GM21367 (cell line): ENCODE measurements at regions not wholly inside any gene's neighbourhood (a gene's known extent, or its start where the extent isn't known, plus 50 kb on each side); places are given as distances from the start of the nearest gene placed in this dataset.
"Not testable (repeated sequence)": the region's sequence is repeated elsewhere in the genome, so short reads cannot be mapped to it uniquely, and the experiment has no call there.

Experiments
- ATAC-seq: cut with Tn5 transposase; IDR thresholded peaks from one replicate; pipeline ENCODE4 v1.9.1; 2021; ENCODE audit not compliant: unreplicated experiment

GRCh38 chr10:45180946-45181875, 134.2 kb downstream of the OR13A1 start:
- no peak for ATAC-seq

DNA sequence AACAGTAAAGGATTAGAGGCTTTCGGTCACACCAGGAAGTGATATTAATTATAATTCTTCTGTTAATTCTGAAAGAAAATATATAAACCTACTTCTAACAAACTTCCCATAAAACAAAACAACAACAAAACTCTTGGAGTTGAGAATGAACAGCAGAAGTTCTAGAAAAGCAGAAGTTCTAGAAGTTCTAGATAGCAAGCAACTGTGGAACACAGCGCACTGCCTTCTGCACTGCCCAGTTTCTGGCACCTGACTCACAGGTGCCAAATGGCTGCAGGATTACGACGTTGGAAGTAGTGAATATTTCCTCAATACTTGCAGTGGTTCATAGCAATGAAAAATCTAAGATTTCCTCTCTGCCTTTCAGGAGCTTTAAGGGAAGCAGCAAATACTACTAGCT, 132.2 kb downstream of the OR13A1 start:
- no peak for ATAC-seq

GRCh38 chr10:45197816-45198485, 117.5 kb downstream of the OR13A1 start:
- ATAC-seq: no peak

DNA sequence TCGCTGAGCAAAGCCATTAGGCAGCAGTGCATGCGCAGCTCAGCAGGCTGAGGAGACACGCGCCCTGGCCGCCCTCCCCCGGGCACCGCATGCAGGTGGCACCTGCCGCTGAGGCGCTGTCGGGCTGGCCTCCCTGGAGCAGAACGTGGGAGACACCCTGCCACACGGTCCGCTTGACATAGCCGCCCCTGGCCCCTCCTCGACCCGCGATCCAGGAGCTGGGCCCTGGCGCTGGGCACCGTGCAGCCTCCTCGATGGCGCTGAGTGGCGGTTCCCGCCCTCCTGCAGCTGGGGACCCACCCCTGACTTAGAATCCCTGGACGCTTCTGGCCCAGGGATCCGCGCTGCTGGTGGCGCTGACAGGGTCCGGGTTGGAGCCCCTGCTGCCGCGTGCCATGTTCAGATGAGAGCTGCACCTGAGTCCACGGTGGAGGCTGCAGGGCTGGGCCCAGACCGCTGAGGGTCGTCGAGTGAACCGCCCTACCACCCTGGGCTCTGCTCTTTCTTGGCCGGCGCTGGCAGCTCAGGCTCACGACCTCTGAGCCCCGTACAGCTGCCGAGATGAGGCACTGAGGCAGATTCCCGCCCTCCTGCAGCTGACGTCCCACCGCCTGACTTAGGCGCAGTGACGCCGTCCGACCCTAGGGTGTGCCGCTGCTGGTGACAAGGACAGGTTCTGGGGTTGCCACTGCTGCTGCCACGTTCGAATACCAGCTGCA, 116.8 kb downstream of the OR13A1 start:
- ATAC-seq: no peak

GRCh38 chr10:45199205-45199740, 116.1 kb downstream of the OR13A1 start:
- no peak for ATAC-seq

DNA sequence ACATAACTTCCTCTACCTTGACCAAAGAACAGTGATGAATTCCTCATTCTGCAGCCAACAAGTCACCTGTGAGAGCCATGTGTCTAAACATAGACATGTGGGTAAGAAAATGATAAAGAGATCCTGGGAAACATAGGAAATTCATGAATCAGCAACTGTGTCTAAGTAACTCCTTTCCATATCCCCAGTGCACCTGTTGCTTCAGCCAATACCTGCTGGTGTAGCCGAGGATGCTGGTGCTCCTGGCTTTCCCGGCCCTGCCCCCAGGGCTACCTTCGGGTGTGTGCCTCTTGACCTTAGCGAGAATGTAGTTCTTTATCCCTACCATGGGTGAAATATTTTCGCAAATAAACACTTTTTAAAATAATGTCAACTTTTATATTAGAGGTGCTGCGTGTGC, 114.1 kb downstream of the OR13A1 start:
- no peak for ATAC-seq

- ATAC-seq: no peak
Measured at GRCh38 chr10:45202242-45202641, 113.2 kb downstream of the OR13A1 start.

DNA sequence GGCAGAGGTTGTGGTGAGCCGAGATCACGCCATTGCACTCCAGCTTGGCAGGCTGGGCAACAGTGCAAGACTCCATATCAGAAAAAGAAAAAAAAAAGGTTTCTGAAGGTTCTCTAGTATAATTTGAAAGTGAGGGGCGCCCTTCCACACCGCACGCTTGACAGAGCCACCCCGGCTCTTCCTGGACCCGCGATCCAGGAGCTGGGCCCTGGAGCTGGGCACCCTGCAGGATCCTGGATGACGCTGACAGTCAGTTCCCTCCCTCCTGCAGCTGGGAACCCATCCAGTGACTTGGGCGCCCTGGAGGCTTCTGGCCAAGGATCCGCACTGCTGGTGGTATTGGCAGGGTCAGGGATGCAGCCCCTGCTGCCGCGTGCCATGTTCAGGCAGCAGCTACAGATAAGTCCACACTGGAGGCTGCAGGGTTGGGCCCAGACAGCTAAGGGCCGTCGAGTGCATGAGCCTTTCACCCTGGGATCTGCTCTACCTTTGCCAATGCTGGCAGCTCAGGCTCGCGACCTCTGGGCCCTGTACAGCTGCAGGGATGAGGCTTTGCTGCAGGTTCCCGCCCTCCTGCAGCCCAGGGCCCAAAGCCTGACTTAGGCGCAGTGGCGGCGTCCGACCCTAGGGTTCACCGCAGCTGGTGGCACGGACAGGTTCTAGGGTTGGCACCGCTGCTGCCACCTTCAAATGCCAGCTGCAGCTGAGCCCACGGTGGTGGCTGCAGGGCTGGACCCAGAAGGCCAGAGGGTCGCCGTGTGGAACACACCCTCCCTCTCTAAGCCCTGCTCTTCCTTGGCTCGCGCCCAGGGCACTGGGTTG, 110.2 kb downstream of the OR13A1 start:
- no peak for ATAC-seq

- no peak for ATAC-seq
Measured at GRCh38 chr10:45209888-45210287, 105.5 kb downstream of the OR13A1 start.

DNA sequence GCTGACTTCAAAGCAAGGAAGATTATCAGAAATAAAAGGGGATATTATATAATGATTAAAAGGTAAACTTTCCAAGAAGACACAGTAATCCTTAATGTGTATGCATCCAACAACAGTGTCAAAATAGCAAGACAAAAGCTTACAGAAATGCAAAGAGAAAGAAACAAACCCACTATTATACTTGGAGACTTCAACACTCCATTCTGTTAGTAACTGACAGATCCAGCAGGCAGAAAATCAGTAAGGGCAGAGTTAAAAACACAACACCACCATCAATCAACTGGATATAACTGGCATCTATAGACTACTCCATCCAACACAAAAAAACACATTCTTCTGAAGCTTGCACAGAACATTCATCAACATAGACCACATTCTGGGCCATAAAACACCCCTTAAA, 103.8 kb downstream of the OR13A1 start:
- ATAC-seq: no peak

GRCh38 chr10:45219416-45219815, 96.0 kb downstream of the OR13A1 start:
- ATAC-seq: no peak

GRCh38 chr10:45220931-45221330, 94.5 kb downstream of the OR13A1 start:
- no peak for ATAC-seq

- ATAC-seq: no peak
Measured at GRCh38 chr10:45224219-45224841, 91.1 kb downstream of the OR13A1 start.

GRCh38 chr10:45227042-45227441, 88.4 kb downstream of the OR13A1 start:
- ATAC-seq: no peak

GRCh38 chr10:45227456-45227855, 88.0 kb downstream of the OR13A1 start:
- ATAC-seq: no peak

GRCh38 chr10:45229823-45230222, 85.6 kb downstream of the OR13A1 start:
- ATAC-seq: no peak

DNA sequence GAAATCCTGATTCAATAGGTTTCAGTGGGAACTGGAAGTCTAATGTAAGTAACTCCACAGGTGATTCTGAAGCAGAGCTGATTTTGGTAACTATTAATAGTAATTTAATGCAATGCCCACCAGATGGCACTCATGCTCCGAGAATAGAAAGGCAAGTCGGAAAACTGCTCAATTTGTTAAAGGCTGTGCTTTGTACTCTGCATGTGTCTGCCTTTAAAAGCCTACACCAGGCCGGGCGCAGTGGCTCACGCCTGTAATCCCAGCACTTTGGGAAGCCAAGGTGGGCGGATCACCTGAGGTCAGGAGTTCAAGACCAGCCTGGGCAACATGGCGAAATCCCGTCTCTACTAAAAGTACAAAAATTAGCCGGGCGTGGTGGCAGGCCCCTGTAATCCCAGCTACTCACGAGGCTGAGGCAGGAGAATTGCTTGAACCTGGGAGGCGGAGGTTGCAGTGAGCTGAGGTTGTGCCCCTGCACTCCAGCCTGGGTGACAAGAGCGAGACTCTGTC, 80.1 kb downstream of the OR13A1 start:
- ATAC-seq: not testable (repeated sequence)

DNA sequence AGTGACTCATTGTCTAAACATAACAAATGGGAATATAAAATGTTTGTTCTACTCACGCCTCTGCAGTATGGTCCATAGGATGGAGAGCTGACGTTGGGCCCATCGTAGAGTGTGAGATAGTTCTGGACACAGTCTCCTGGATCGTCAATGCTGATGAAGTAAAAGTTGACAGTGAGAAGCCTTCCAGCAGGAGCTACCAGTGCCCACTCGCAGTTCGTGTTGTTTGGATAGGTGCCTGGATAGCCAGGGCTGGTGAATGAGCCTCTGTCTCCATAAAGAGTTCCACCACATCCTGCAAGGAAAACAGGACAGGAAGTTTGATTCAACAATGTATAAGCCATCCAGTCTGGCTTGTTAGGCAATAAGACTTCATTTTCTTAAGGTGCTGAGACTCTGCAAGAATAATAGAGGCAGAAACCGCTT, 79.6 kb downstream of the OR13A1 start:
- no peak for ATAC-seq

GRCh38 chr10:45238896-45239295, 76.5 kb downstream of the OR13A1 start:
- ATAC-seq: no peak

GRCh38 chr10:45239642-45240041, 75.8 kb downstream of the OR13A1 start:
- ATAC-seq: no peak
